K562 (cell line): ENCODE measurements at regions not wholly inside any gene's neighbourhood (a gene's known extent, or its start where the extent isn't known, plus 50 kb on each side); places are given as distances from the start of the nearest gene placed in this dataset.

Source experiments
- ATAC-seq: fragments of 200-7000 bp; cut with Tn5 transposase; 3 replicates; pipeline ENCODE4 v1.9.1; 2020; ENCODE audit warnings: moderate library complexity
- BruUV-seq: library from RNA; stranded (reverse); fragments of 400-500 nt; replicated peaks from 2 replicates; lab custom pipeline; 2021; lab: Mats Ljungman, UMichigan
- CTCF ChIA-PET: fragments of 300-600 bp; formaldehyde crosslinking; extraction: SDS; loops from one replicate; lab custom pipeline; 2021; ENCODE audit warnings: low intra/inter-chr PET ratio; lab: Yijun Ruan, JAX
- POLR2A ChIA-PET: fragments of 300-600, 350-650 bp; sonication (Branson Sonifier 250); formaldehyde crosslinking; extraction: SDS; loops from one replicate; lab custom pipeline; 2021; ENCODE audit warnings: antibody characterized with exemption, inconsistent platforms; lab: Yijun Ruan, JAX
- DNase-seq, 4 experiments: peaks; one replicate each; pipeline versions ENCODE4 v3.0.0 to v3.0.0-alpha.2; 2011 to 2018; ENCODE audit warnings: low spot score in 3 of 4, mixed read lengths in 3 of 4; ENCODE audit errors: extremely low read depth in 1 of 4
- FAIRE-seq: peaks from 2 replicates; lab custom pipeline; 2011; peaks lifted over from hg19 to GRCh38; lab: Jason Lieb, UNC
- H2AFZ ChIP-seq: 2 replicates; pipeline ENCODE4 v1.6.0; 2011; ENCODE audit warnings: low read depth, low read length, control low read depth, inconsistent platforms
- H3K27ac ChIP-seq: fragments of 200-600 bp; 3 replicates; pipeline ENCODE4 v1.8.0; 2011; ENCODE audit warnings: low read depth, mild to moderate bottlenecking, control low read depth, inconsistent platforms, low read length, moderate library complexity, mixed read lengths; ENCODE audit errors: extremely low read depth
- H3K27me3 ChIP-seq, 2 experiments: fragments of 300-600 bp in 1 of 2; 2 replicates in 1 of 2; 3 replicates in 1 of 2; pipeline versions ENCODE4 v1.6.0 to v1.8.0; 2011; ENCODE audit warnings: inconsistent platforms in 2 of 2, low read length in 2 of 2, mild to moderate bottlenecking in 1 of 2, mixed read lengths in 1 of 2, moderate library complexity in 1 of 2; ENCODE audit not compliant: control insufficient read depth in 2 of 2, insufficient read depth in 2 of 2
- H3K36me3 ChIP-seq: fragments of 300-600 bp; 3 replicates; pipeline ENCODE4 v1.8.0; 2011; ENCODE audit warnings: mild to moderate bottlenecking, low read length, inconsistent platforms; ENCODE audit not compliant: control insufficient read depth, insufficient read depth
- H3K4me1 ChIP-seq, 2 experiments: fragments of 200-600 bp in 1 of 2; replicated peaks in 1 of 2; 2 replicates in 1 of 2; 3 replicates in 1 of 2; pipeline versions ENCODE4 v1.5.1 to v1.8.0; 2011; ENCODE audit warnings: inconsistent platforms in 2 of 2, low read length in 2 of 2, mild to moderate bottlenecking in 1 of 2, mixed read lengths in 1 of 2, moderate library complexity in 1 of 2; ENCODE audit not compliant: control insufficient read depth in 2 of 2, insufficient read depth in 2 of 2
- H3K4me2 ChIP-seq: 2 replicates; pipeline ENCODE4 v1.6.1; 2011; ENCODE audit warnings: low read length, control low read depth, inconsistent platforms, mixed read lengths; ENCODE audit not compliant: insufficient read depth
- H3K4me3 ChIP-seq: fragments of 200-600 bp; sonication (generic), shearing (Covaris generic); 2 replicates; pipeline ENCODE4 v1.5.1; 2016; ENCODE audit warnings: control low read depth, inconsistent platforms
- H3K79me2 ChIP-seq: fragments of 200-600 bp; 3 replicates; pipeline ENCODE4 v1.8.0; 2011; ENCODE audit warnings: low read length, inconsistent platforms; ENCODE audit not compliant: control insufficient read depth, insufficient read depth
- H3K9ac ChIP-seq, 2 experiments: 2 replicates each; pipeline versions ENCODE4 v1.6.0 to v1.6.1; 2011; ENCODE audit warnings: low read depth in 2 of 2, low read length in 2 of 2, control low read depth in 1 of 2, inconsistent platforms in 1 of 2, mild to moderate bottlenecking in 1 of 2, mixed read lengths in 1 of 2; ENCODE audit not compliant: insufficient read depth in 1 of 2
- H3K9me1 ChIP-seq: one replicate; pipeline ENCODE4 v1.6.0; 2011; ENCODE audit warnings: inconsistent platforms, mild to moderate bottlenecking, low read length, moderate library complexity; ENCODE audit not compliant: control insufficient read depth, insufficient read depth
- H3K9me3 ChIP-seq: replicated peaks from 2 replicates; pipeline ENCODE4 v1.5.1; 2011; ENCODE audit warnings: low read depth, low read length, inconsistent platforms; ENCODE audit not compliant: control insufficient read depth, insufficient read depth
- H4K20me1 ChIP-seq: replicated peaks from 2 replicates; pipeline ENCODE4 v1.6.1; 2011; ENCODE audit warnings: low read length, inconsistent platforms, mixed read lengths; ENCODE audit not compliant: control insufficient read depth, insufficient read depth
- CBFB ChIP-seq: sonication (generic); formaldehyde crosslinking; IDR thresholded peaks from 2 replicates; pipeline ENCODE4 v1.4.0; 2020; ENCODE audit warnings: mild to moderate bottlenecking, missing genetic modification reagents
- CEBPG ChIP-seq, 3 experiments: fragments of 200-800 bp in 1 of 3; sonication (Bioruptor generic) in 1 of 3; sonication (generic) in 1 of 3; formaldehyde crosslinking in 1 of 3; IDR thresholded peaks in 2 of 3; conservative IDR thresholded peaks in 1 of 3; 2 replicates each; pipeline versions ENCODE4 v1.6.1 to v1.8.0; 2016 to 2022; ENCODE audit warnings: missing compliant biosample characterization in 2 of 3, missing genetic modification characterization in 2 of 3, mild to moderate bottlenecking in 1 of 3, missing genetic modification reagents in 1 of 3
- KLF1 ChIP-seq: fragments of 450-650 bp; IDR thresholded peaks from 2 replicates; pipeline ENCODE4 v1.6.1; 2016; ENCODE audit warnings: missing genetic modification characterization, missing compliant biosample characterization
- NCOA4 ChIP-seq: fragments of 450-650 bp; IDR thresholded peaks from 2 replicates; pipeline ENCODE4 v1.6.1; 2018; ENCODE audit warnings: mild to moderate bottlenecking; ENCODE audit not compliant: partially characterized antibody
- NFIX ChIP-seq: fragments of 250-450 bp; sonication (Bioruptor Pico); IDR thresholded peaks from 2 replicates; pipeline ENCODE4 v1.4.0; 2020; ENCODE audit warnings: low read depth, mild to moderate bottlenecking, moderate library complexity
- NR2C2 ChIP-seq, 2 experiments: fragments of 200-800 bp in 1 of 2; sonication (Bioruptor generic) in 1 of 2; sonication (generic) in 1 of 2; formaldehyde crosslinking in 1 of 2; IDR thresholded peaks; 2 replicates each; pipeline versions ENCODE4 v1.6.1 to v1.8.0; 2016 to 2022; ENCODE audit warnings: mild to moderate bottlenecking in 1 of 2, missing compliant biosample characterization in 1 of 2, missing genetic modification characterization in 1 of 2, missing genetic modification reagents in 1 of 2
- NRF1 ChIP-seq, 2 experiments: fragments of 450-650 bp; IDR thresholded peaks in 1 of 2; conservative IDR thresholded peaks in 1 of 2; 2 replicates each; pipeline ENCODE4 v1.6.1; 2014; ENCODE audit warnings: mild to moderate bottlenecking in 2 of 2
- PURB ChIP-seq: sonication (generic); formaldehyde crosslinking; IDR thresholded peaks from 2 replicates; pipeline ENCODE4 v1.9.0; 2021; ENCODE audit warnings: low read depth, mild to moderate bottlenecking, missing genetic modification reagents
- RB1 ChIP-seq: fragments of 450-650 bp; IDR thresholded peaks from 2 replicates; pipeline ENCODE4 v1.6.1; 2017; ENCODE audit warnings: low read depth, mild to moderate bottlenecking
- SRF ChIP-seq, 2 experiments: fragments of 250-450, 450-650 bp in 1 of 2; sonication (Bioruptor Pico) in 1 of 2; sonication (generic) in 1 of 2; formaldehyde crosslinking; IDR thresholded peaks; 2 replicates each; pipeline versions ENCODE4 v1.5.0 to v1.5.1; 2020 to 2022; ENCODE audit warnings: mild to moderate bottlenecking in 1 of 2, missing genetic modification reagents in 1 of 2
- TCF3 ChIP-seq: sonication (generic); formaldehyde crosslinking; IDR thresholded peaks from 2 replicates; pipeline ENCODE4 v1.4.0; 2020; ENCODE audit warnings: mild to moderate bottlenecking, missing genetic modification reagents
- TCF7L2 ChIP-seq: fragments of 150-350 bp; IDR thresholded peaks from 2 replicates; pipeline ENCODE4 v1.6.1; 2016; ENCODE audit warnings: low read depth, mild to moderate bottlenecking, low read length, moderate library complexity
- TEAD2 ChIP-seq: fragments of 450-650 bp; IDR thresholded peaks from 2 replicates; pipeline ENCODE4 v1.6.1; 2016; ENCODE audit warnings: missing genetic modification characterization, control low read depth, missing compliant biosample characterization
- ZNF12 ChIP-seq: sonication (generic); formaldehyde crosslinking; IDR thresholded peaks from 2 replicates; pipeline ENCODE4 v1.4.0; 2020; ENCODE audit warnings: mild to moderate bottlenecking, missing genetic modification reagents
- ZNF124 ChIP-seq: sonication (generic); formaldehyde crosslinking; IDR thresholded peaks from 2 replicates; pipeline ENCODE4 v1.8.1; 2022; ENCODE audit warnings: missing genetic modification reagents
- ZNF134 ChIP-seq: fragments of 250-450 bp; sonication (Bioruptor Pico); conservative IDR thresholded peaks from 2 replicates; pipeline ENCODE4 v1.4.0; 2020
- ZNF224 ChIP-seq: sonication (generic); formaldehyde crosslinking; IDR thresholded peaks from 2 replicates; pipeline ENCODE4 v1.8.0; 2022; ENCODE audit warnings: mild to moderate bottlenecking, missing genetic modification reagents
- ZNF431 ChIP-seq: sonication (generic); formaldehyde crosslinking; IDR thresholded peaks from 2 replicates; pipeline ENCODE4 v1.8.0; 2022; ENCODE audit warnings: mild to moderate bottlenecking, missing genetic modification reagents
- WGBS: fragments of 100-300 bp; shearing (Covaris generic); methylation state at CpG from one replicate; pipeline ENCODE4 v1.1.6; 2016; ENCODE audit warnings: low coverage, mixed read lengths; ENCODE audit not compliant: insufficient coverage; ENCODE audit errors: missing lambda C conversion rate; 5-methylcytosine and 5-hydroxymethylcytosine counted together
- in situ Hi-C: fragments of 300-500 bp; cut with MboI; formaldehyde crosslinking; loops from 4 replicates; pipeline ENCODE4 v1.15.0; 2018; ENCODE audit warnings: inconsistent platforms, mixed read lengths
- intact Hi-C: fragments of 100-400 bp; cut with micrococcal nuclease; formaldehyde crosslinking; loops from 2 replicates; pipeline ENCODE4 v1.14.2; 2022
- TF ChIP-seq, protein P1 (sequence below): sonication (generic); formaldehyde crosslinking; IDR thresholded peaks from 2 replicates; pipeline ENCODE4 v1.8.1; 2023; ENCODE audit warnings: mild to moderate bottlenecking, missing genetic modification reagents
- TF ChIP-seq, protein P2 (sequence below): sonication (generic); formaldehyde crosslinking; IDR thresholded peaks from 2 replicates; pipeline ENCODE4 v1.8.0; 2022; ENCODE audit warnings: mild to moderate bottlenecking, missing genetic modification reagents

DNA sequence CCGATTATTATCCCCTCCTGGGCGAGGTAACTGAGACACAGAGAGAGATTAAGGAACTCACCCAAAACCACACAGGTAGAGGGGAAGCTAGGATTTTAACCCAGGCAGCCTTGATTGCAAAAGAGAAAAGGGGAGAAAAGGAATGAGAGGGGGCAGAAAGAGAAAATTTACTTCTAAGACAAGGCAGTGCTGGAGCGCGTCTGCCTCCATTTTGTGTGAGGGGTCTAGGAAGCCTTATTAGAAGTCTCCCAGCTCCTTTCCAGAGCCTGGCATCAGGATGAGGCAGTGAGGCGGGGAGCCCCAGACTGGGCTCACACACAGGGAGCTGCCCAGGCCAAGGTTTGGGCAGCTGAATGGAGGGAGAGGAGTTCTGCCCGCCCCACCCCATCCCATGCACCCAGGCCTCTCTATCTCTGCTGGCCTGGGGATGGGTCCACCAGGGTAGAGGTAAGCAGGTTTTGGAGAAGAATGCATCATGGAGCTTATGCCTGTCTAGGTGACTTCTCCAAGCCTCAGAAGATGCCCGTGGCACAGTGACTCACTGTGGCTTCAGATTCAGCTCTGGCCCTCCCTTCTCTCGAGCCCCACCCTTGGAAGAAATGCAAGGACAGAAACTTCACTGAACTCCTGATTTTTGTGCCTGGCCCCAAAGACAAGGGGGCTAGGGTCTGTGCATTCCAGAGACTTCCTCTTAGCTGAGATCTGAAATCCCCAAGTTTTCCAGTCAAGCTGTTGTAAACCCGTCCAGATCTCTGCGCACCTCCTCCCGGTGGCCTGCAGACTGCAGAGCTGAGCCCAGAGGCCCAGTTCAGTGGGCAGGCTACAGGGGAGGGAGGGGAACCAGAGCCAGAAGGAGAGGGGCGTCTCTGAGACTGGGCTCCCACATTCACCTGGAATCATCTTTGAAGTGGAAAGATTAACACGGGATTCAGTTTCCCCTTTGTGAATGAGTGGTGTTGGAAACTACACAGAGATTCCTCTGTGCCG is 95.1 kb upstream of the CDH5 start:
- no peak for DNase-seq
- BruUV-seq, result no TSS peak
- Histone ChIP-seq H3K9me3 (no peaks in the 10 kb centered on the region; the same call in 1 of the 2 replicates), H3K27ac (no peak overlapping the region), H3K79me2 (no peaks in the 10 kb centered on the region), H3K4me1 (peaks cover 0 to 7% of the 10 kb centered on the region in 2 experiments; a peak in 2 of 5 replicates), H3K27me3 (peaks cover 0 to 14% of the 10 kb centered on the region in 2 experiments; a peak in 3 of 5 replicates), H3K9ac (no peak overlapping the region), H2AFZ (no peak overlapping the region), H3K9me1 (no peaks in the 10 kb centered on the region), H3K4me3 (no peak overlapping the region), H3K36me3 (no peaks in the 10 kb centered on the region), H3K4me2 (no peak overlapping the region), H4K20me1 (no peaks in the 10 kb centered on the region)
- WGBS, result 2% methylated on average over 14 of the region's 14 CpGs
- FAIRE-seq, result no peak
- no peak for ATAC-seq
- TF ChIP-seq ZNF224 (CRISPR knock-in tag), result no peak
- no peak for TF ChIP-seq ZNF124 (CRISPR knock-in tag)
- no peak for TF ChIP-seq RB1
- TF ChIP-seq NR2C2 (CRISPR knock-in tag; IDR thresholded peaks at IDR 0.05), result no peak
- no peak for TF ChIP-seq NR2C2 (tag; IDR thresholded peaks at IDR 0.05)
- no peak for TF ChIP-seq KLF1 (tag)
- no peak for TF ChIP-seq CEBPG (CRISPR knock-in tag; IDR thresholded peaks at IDR 0.05)
- no peak for TF ChIP-seq CEBPG (tag; conservative IDR thresholded peaks at IDR 0.05 in 1 of 2, IDR thresholded peaks at IDR 0.05 in 1 of 2)
- TF ChIP-seq ZNF12 (CRISPR knock-in tag), result no peak
- no peak for TF ChIP-seq ZNF431 (CRISPR knock-in tag)
- TF ChIP-seq NRF1 (conservative IDR thresholded peaks at IDR 0.05 in 1 of 2, IDR thresholded peaks at IDR 0.05 in 1 of 2), result no peak
- TF ChIP-seq, protein P1, sequence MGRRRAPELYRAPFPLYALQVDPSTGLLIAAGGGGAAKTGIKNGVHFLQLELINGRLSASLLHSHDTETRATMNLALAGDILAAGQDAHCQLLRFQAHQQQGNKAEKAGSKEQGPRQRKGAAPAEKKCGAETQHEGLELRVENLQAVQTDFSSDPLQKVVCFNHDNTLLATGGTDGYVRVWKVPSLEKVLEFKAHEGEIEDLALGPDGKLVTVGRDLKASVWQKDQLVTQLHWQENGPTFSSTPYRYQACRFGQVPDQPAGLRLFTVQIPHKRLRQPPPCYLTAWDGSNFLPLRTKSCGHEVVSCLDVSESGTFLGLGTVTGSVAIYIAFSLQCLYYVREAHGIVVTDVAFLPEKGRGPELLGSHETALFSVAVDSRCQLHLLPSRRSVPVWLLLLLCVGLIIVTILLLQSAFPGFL (CRISPR knock-in tag), result no peak
- no peak for TF ChIP-seq ZNF134
- TF ChIP-seq PURB (CRISPR knock-in tag), result no peak
- TF ChIP-seq NFIX (CRISPR knock-in tag), result no peak
- TF ChIP-seq SRF (CRISPR knock-in tag; IDR thresholded peaks at IDR 0.05), result no peak
- no peak for TF ChIP-seq NCOA4
- no peak for TF ChIP-seq CBFB
- TF ChIP-seq TCF7L2, result no peak
- TF ChIP-seq TEAD2 (tag), result no peak
- TF ChIP-seq TCF3 (CRISPR knock-in tag), result no peak
- TF ChIP-seq, protein P2, sequence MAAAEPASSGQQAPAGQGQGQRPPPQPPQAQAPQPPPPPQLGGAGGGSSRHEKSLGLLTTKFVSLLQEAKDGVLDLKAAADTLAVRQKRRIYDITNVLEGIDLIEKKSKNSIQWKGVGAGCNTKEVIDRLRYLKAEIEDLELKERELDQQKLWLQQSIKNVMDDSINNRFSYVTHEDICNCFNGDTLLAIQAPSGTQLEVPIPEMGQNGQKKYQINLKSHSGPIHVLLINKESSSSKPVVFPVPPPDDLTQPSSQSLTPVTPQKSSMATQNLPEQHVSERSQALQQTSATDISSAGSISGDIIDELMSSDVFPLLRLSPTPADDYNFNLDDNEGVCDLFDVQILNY (CRISPR knock-in tag), result no peak
- in situ Hi-C loops, result no loop called here
- intact Hi-C loops, result no loop called here
- CTCF ChIA-PET, result no interaction called here
- POLR2A ChIA-PET, result no interaction called here
